Cardiac fibroblast (primary cell): ENCODE measurements at regions not wholly inside any gene's neighbourhood (a gene's known extent, or its start where the extent isn't known, plus 50 kb on each side); places are given as distances from the start of the nearest gene placed in this dataset.
A peak's percentile ranks its signal among the peaks of the same experiment; 100 is the strongest.

Experiments used
- DNase-seq, 2 donors: peaks; one replicate each; pipeline versions ENCODE4 v3.0.0 to v3.0.0-alpha.2; 2010; ENCODE audit warnings: low read depth in 2 of 2
- H3K4me3 ChIP-seq, 2 donors: replicated peaks in 1 of 2; 1 replicate in 1 of 2; 2 replicates in 1 of 2; pipeline ENCODE4 v1.5.1; 2011; ENCODE audit warnings: low read depth in 2 of 2, low read length in 2 of 2, mild to moderate bottlenecking in 2 of 2, moderate library complexity in 1 of 2
- CTCF ChIP-seq: IDR thresholded peaks from one replicate; pipeline ENCODE4 v1.5.1; 2011; ENCODE audit warnings: low read depth, mild to moderate bottlenecking, low read length, inconsistent platforms

GRCh38 chr21:22120616-22121266 lies 1122.5 kb downstream of the NCAM2 start:
- no peak overlapping the region for H3K4me3 ChIP-seq
- peak; percentile 2 to 16 for DNase-seq
- peak; percentile 35 for TF ChIP-seq CTCF

- no peak for DNase-seq
- no peak for TF ChIP-seq CTCF
- H3K4me3 ChIP-seq, result no peak overlapping the region
Observed at GRCh38 chr21:22125581-22125980, 1127.4 kb downstream of the NCAM2 start.

- no peak for TF ChIP-seq CTCF
- no peak for DNase-seq
- H3K4me3 ChIP-seq, result no peak overlapping the region
Observed at GRCh38 chr21:22128671-22129070, 1130.5 kb downstream of the NCAM2 start.

- no peak for DNase-seq
- TF ChIP-seq CTCF, result no peak
- H3K4me3 ChIP-seq, result no peak overlapping the region
Observed at GRCh38 chr21:22132358-22133071, 1134.3 kb downstream of the NCAM2 start.

- no peak for TF ChIP-seq CTCF
- no peak for DNase-seq
- H3K4me3 ChIP-seq, result no peak overlapping the region
Observed at GRCh38 chr21:22136740-22137139, 1138.5 kb downstream of the NCAM2 start.

GRCh38 chr21:22138297-22139016 lies 1140.2 kb downstream of the NCAM2 start:
- DNase-seq, result no peak
- TF ChIP-seq CTCF, result no peak
- H3K4me3 ChIP-seq, result no peak overlapping the region
